ENCODE measurements at regions not wholly inside any gene's neighbourhood (a gene's known extent, or its start where the extent isn't known, plus 50 kb on each side); places are given as distances from the start of the nearest gene placed in this dataset.

DNA sequence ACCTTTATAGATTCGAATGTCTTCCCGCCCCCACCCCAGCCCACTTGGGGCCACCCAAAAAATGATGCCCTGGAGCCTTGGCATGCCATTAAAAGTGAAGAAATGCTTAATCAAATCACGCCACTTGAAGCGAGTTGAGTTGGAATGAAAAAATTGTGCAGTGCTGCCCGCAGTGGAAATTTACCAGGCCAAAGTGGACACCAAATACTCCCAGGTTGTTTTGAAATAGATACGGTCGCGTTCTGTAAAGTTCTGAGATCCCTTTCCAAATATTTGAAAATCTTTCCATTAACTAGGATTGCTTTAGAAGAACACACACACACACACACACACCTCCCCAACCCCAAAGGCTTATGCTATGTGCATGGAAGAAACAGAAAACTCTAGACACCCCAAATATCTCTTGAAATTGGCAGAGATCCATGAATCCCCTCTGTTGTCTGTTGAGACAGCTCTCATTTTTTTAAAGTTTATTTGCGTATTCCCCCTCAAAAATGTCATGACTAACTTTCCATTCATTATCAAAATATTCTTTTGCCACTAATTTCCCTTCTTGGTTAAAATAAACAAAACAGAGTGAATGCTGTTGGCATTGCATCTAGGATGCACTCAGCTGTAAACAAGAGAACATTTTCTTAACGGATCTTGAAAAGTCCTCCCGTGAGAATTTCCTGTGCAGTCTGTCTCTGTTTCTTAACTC lies 142.3 kb upstream of the KCNE2 start (continued):
- no peak for TF ChIP-seq RXRA (IDR thresholded peaks at IDR 0.05; ENCODE audit: insufficient read depth, low read depth, low read length)
- no peak for TF ChIP-seq E2F6 (IDR thresholded peaks at IDR 0.05)
- TF ChIP-seq EP300 (IDR thresholded peaks at IDR 0.05; ENCODE audit: borderline replicate concordance in 1 of 2, low read depth in 2 of 2, low read length in 2 of 2) = no peak
- no peak for TF ChIP-seq KDM4A (IDR thresholded peaks at IDR 0.05; ENCODE audit: low read depth, low read length, severe bottlenecking)
- no peak for TF ChIP-seq TAF1 (IDR thresholded peaks at IDR 0.05; ENCODE audit: low read depth, low read length)
- TF ChIP-seq EGR1 (IDR thresholded peaks at IDR 0.05; ENCODE audit: borderline replicate concordance, low read depth, low read length) = no peak
- TF ChIP-seq, protein P1, sequence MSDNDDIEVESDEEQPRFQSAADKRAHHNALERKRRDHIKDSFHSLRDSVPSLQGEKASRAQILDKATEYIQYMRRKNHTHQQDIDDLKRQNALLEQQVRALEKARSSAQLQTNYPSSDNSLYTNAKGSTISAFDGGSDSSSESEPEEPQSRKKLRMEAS (IDR thresholded peaks at IDR 0.05) = no peak

All from H1 (cell line).